ENCODE measurements at regions not wholly inside any gene's neighbourhood (a gene's known extent, or its start where the extent isn't known, plus 50 kb on each side); places are given as distances from the start of the nearest gene placed in this dataset.

DNA sequence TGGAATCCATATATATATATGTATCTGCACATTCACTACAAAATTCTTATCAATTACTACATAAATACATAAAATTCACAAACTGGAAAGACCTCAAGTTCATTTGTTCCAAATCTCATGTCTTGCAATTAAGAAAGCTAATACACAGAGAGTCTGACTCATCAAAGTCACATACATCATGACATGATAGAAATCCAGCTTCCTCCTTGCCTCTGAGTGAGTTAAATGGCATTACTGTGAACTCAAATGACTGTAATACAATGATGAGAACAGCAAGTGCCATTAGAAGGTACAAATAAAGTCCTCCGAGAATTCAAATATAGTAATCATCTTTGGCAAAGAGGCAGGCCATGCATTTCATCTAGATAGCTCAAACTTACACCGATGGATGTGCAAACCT, 55.1 kb upstream of the AGTR1 start:
- no peak for TF ChIP-seq CTCF (IDR thresholded peaks at IDR 0.05)
- ATAC-seq (ENCODE audit: low FRiP score) (no peak), DNase-seq (ENCODE audit: low spot score) (no peak)

DNA sequence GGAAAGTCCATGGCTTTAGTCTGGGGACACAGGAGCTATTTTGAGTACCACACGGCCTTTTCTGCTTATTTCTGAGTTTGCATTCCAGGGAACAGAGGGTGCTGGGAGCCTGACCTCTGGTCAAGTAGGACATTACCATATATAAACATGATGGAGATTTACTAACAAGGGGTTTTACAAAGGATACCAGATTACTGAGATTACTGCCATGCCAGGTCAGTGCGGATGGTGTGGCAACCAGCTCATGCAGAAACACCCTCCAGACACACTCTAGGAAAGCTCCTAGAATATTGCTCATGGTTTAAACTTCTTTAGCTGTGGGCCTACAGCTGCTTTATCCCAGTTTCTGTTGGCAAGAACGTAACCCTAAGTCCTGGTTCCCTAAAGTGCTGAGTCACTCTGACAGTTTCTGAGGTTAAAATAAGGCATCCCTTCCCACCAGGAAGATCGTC, 54.3 kb upstream of the AGTR1 start:
- TF ChIP-seq CTCF (IDR thresholded peaks at IDR 0.05): no peak
- ATAC-seq (ENCODE audit: low FRiP score): no peak
- no peak for DNase-seq (ENCODE audit: low spot score)

DNA sequence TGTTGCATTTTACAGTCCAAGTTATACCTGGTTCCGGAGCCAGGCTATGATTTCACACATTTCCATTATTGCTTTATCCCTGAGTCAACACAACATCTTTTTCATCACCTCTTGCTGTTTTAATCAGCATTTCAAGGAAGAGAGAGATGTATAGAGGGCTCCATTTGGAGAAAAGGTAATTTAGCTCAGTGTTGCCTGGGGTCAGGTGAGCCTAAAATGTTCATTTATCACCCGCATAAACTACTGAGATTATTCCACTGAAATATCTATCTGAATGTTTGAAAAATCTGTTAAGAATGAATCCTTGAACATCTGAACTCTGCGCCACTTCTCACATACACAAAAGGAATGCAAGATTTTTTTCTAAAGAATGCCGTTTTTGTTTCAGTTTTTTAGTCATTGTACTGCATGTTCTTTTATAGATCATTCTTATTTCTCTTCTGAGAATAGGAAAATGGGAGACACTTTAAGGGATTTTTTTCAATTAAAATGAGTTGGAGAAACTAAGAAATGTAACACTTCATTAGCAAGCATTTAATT, 51.5 kb upstream of the AGTR1 start:
- ATAC-seq (ENCODE audit: low FRiP score) (no peak), DNase-seq (ENCODE audit: low spot score) (no peak)
- TF ChIP-seq CTCF (IDR thresholded peaks at IDR 0.05): no peak
